ENCODE measurements at regions not wholly inside any gene's neighbourhood (a gene's known extent, or its start where the extent isn't known, plus 50 kb on each side); places are given as distances from the start of the nearest gene placed in this dataset.

GRCh38 chr3:150296966-150297365, 111.1 kb upstream of the TSC22D2 start:
- no peak for TF ChIP-seq MXI1 (IDR thresholded peaks at IDR 0.05; ENCODE audit: borderline replicate concordance, low read depth, low read length)
- no peak for TF ChIP-seq CTCF (conservative IDR thresholded peaks at IDR 0.05; ENCODE audit: low read depth, low read length)
- TF ChIP-seq CHD1 (IDR thresholded peaks at IDR 0.05; ENCODE audit: low read depth, low read length) = no peak
- TF ChIP-seq FOS (IDR thresholded peaks at IDR 0.05; ENCODE audit: low read depth, low read length) = no peak
- no peak for TF ChIP-seq USF2 (IDR thresholded peaks at IDR 0.05; ENCODE audit: low read depth, low read length)
- no peak for TF ChIP-seq CEBPB (IDR thresholded peaks at IDR 0.05; ENCODE audit: low read depth, low read length)
- TF ChIP-seq NFE2L2 (IDR thresholded peaks at IDR 0.05; ENCODE audit: low read depth, low read length) = no peak
- no peak for TF ChIP-seq SMC3 (IDR thresholded peaks at IDR 0.05; ENCODE audit: low read depth, low read length)
- no peak for TF ChIP-seq RCOR1 (IDR thresholded peaks at IDR 0.05; ENCODE audit: insufficient replicate concordance, low read length)
- TF ChIP-seq POLR2A (IDR thresholded peaks at IDR 0.05; ENCODE audit: low read depth, low read length) = no peak
- no peak for TF ChIP-seq RAD21 (IDR thresholded peaks at IDR 0.05; ENCODE audit: low read length)
- TF ChIP-seq, protein P1, sequence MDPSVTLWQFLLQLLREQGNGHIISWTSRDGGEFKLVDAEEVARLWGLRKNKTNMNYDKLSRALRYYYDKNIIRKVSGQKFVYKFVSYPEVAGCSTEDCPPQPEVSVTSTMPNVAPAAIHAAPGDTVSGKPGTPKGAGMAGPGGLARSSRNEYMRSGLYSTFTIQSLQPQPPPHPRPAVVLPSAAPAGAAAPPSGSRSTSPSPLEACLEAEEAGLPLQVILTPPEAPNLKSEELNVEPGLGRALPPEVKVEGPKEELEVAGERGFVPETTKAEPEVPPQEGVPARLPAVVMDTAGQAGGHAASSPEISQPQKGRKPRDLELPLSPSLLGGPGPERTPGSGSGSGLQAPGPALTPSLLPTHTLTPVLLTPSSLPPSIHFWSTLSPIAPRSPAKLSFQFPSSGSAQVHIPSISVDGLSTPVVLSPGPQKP (IDR thresholded peaks at IDR 0.05; ENCODE audit: borderline replicate concordance, low read depth, low read length) = no peak

All from IMR-90 (cell line).